ENCODE measurements at regions not wholly inside any gene's neighbourhood (a gene's known extent, or its start where the extent isn't known, plus 50 kb on each side); places are given as distances from the start of the nearest gene placed in this dataset.

DNA sequence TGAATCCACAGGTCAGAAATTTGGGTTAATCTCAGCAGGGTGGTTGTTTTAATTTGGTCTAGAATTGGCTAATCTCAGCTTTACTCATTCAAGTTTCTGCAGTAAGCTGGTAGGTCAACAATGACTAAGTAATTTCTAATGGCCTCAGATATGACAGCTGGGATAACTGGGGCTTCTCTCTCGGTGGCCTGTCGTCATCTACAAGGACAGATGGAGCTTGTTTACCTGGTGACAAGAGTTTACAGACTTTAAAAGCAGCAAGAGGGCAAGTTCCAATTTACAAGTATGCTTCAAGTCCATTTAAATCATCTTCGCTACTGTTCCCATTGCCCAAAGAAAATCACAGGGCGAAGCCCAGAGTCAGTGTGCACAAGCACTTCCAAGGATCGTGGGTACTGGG, 453.9 kb downstream of the PDHA2 start:
- TF ChIP-seq, protein P1, sequence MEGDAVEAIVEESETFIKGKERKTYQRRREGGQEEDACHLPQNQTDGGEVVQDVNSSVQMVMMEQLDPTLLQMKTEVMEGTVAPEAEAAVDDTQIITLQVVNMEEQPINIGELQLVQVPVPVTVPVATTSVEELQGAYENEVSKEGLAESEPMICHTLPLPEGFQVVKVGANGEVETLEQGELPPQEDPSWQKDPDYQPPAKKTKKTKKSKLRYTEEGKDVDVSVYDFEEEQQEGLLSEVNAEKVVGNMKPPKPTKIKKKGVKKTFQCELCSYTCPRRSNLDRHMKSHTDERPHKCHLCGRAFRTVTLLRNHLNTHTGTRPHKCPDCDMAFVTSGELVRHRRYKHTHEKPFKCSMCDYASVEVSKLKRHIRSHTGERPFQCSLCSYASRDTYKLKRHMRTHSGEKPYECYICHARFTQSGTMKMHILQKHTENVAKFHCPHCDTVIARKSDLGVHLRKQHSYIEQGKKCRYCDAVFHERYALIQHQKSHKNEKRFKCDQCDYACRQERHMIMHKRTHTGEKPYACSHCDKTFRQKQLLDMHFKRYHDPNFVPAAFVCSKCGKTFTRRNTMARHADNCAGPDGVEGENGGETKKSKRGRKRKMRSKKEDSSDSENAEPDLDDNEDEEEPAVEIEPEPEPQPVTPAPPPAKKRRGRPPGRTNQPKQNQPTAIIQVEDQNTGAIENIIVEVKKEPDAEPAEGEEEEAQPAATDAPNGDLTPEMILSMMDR (IDR thresholded peaks at IDR 0.05), result no peak
- no peak for TF ChIP-seq ZFX (IDR thresholded peaks at IDR 0.05; ENCODE audit: borderline replicate concordance)

All from 22Rv1 (cell line).